HCT116 (cell line): ENCODE measurements at regions not wholly inside any gene's neighbourhood (a gene's known extent, or its start where the extent isn't known, plus 50 kb on each side); places are given as distances from the start of the nearest gene placed in this dataset.

Source experiments
- ATAC-seq: fragments of 200-7000 bp; cut with Tn5 transposase; 2 replicates; pipeline ENCODE4 v1.9.1; 2020; ENCODE audit warnings: mild to moderate bottlenecking, moderate library complexity
- BruUV-seq: library from RNA; stranded (reverse); fragments of 400-500 nt; replicated peaks from 2 replicates; lab custom pipeline; 2021; lab: Mats Ljungman, UMichigan
- CTCF ChIA-PET: fragments of 300-600 bp; sonication (Branson Sonifier 250); formaldehyde crosslinking; loops from one replicate; lab custom pipeline; 2021; ENCODE audit warnings: antibody characterized with exemption; lab: Charles Lee
- POLR2A ChIA-PET: fragments of 300-600, 350-600 bp; sonication (Branson Sonifier 250); formaldehyde crosslinking; loops from one replicate; lab custom pipeline; 2021; ENCODE audit warnings: antibody characterized with exemption; lab: Charles Lee
- RAD21 ChIA-PET, 2 experiments: fragments of 300-600 bp; sonication (Branson Sonifier 250); formaldehyde crosslinking; loops; one replicate each; lab custom pipeline; 2023; ENCODE audit warnings: low total read pairs in 2 of 2; ENCODE audit not compliant: uncharacterized antibody in 2 of 2, unreplicated experiment in 2 of 2, low non-redundant PET in 1 of 2; lab: Charles Lee
- DNase-seq: peaks from one replicate; pipeline ENCODE4 v3.0.0-alpha.2; 2010; ENCODE audit warnings: low read depth, low spot score
- H2AFZ ChIP-seq: fragments of 200-600 bp; shearing (Covaris generic), sonication (generic); 2 replicates; pipeline ENCODE4 v1.6.1; 2017; ENCODE audit warnings: low read depth, mixed run types, mixed read lengths, antibody characterized with exemption, low read length; ENCODE audit not compliant: poor library complexity, severe bottlenecking
- H3K27ac ChIP-seq: 2 replicates; pipeline ENCODE4 v1.5.1; 2012; ENCODE audit warnings: low read depth, low read length
- H3K27me3 ChIP-seq: fragments of 200-600 bp; sonication (generic); 2 replicates; pipeline ENCODE4 v1.6.1; 2016; ENCODE audit warnings: mixed run types, low read length, mixed read lengths; ENCODE audit not compliant: insufficient read depth
- H3K36me3 ChIP-seq, 2 experiments: fragments of 200-500 bp in 1 of 2; fragments of 200-600 bp in 1 of 2; sonication (Bioruptor generic) in 1 of 2; sonication (generic) in 1 of 2; 2 replicates each; pipeline versions ENCODE4 v1.5.1 to v1.6.1; 2014 to 2016; ENCODE audit warnings: low read length in 2 of 2, inconsistent platforms in 1 of 2, mixed read lengths in 1 of 2, mixed run types in 1 of 2; ENCODE audit not compliant: insufficient read depth in 2 of 2, control insufficient read depth in 1 of 2
- H3K4me1 ChIP-seq, 2 experiments: fragments of 200-600 bp in 1 of 2; sonication (generic) in 1 of 2; 2 replicates each; pipeline versions ENCODE4 v1.5.1 to v1.6.1; 2012 to 2017; ENCODE audit warnings: low read length in 2 of 2, inconsistent platforms in 1 of 2, mild to moderate bottlenecking in 1 of 2, mixed read lengths in 1 of 2, mixed run types in 1 of 2, moderate library complexity in 1 of 2; ENCODE audit not compliant: insufficient read depth in 2 of 2, control insufficient read depth in 1 of 2
- H3K4me2 ChIP-seq: fragments of 200-600 bp; sonication (generic); 2 replicates; pipeline ENCODE4 v1.6.1; 2017; ENCODE audit warnings: mixed run types, low read length, mixed read lengths
- H3K4me3 ChIP-seq, 2 experiments: fragments of 200-600 bp in 1 of 2; sonication (generic) in 1 of 2; replicated peaks in 1 of 2; 2 replicates each; pipeline ENCODE4 v1.5.1; 2011 to 2016; ENCODE audit warnings: low read length in 2 of 2, control low read depth in 1 of 2, low read depth in 1 of 2, mild to moderate bottlenecking in 1 of 2, mixed read lengths in 1 of 2, mixed run types in 1 of 2
- H3K79me2 ChIP-seq: fragments of 200-600 bp; sonication (generic); 2 replicates; pipeline ENCODE4 v1.6.1; 2017; ENCODE audit warnings: mild to moderate bottlenecking, mixed run types, low read length, moderate library complexity, mixed read lengths; ENCODE audit not compliant: insufficient read depth
- H3K9ac ChIP-seq: fragments of 200-600 bp; sonication (generic); 2 replicates; pipeline ENCODE4 v1.6.1; 2016; ENCODE audit warnings: low read length, mixed read lengths
- H3K9me2 ChIP-seq: fragments of 200-600 bp; sonication (generic), shearing (Covaris generic); 2 replicates; pipeline ENCODE4 v1.6.1; 2017; ENCODE audit warnings: mixed run types, mild to moderate bottlenecking, moderate library complexity; ENCODE audit not compliant: insufficient read depth
- H3K9me3 ChIP-seq, 2 experiments: fragments of 200-500 bp in 1 of 2; fragments of 200-600 bp in 1 of 2; sonication (Bioruptor generic) in 1 of 2; sonication (generic) in 1 of 2; 2 replicates each; pipeline ENCODE4 v1.6.1; 2014 to 2017; ENCODE audit warnings: low read length in 2 of 2, mixed read lengths in 2 of 2, inconsistent platforms in 1 of 2, low read depth in 1 of 2, mild to moderate bottlenecking in 1 of 2, mixed run types in 1 of 2, moderate library complexity in 1 of 2; ENCODE audit not compliant: control insufficient read depth in 1 of 2, insufficient read depth in 1 of 2
- H4K20me1 ChIP-seq: fragments of 200-600 bp; sonication (generic), shearing (Covaris generic); 2 replicates; pipeline ENCODE4 v1.6.1; 2017; ENCODE audit warnings: mixed run types, mild to moderate bottlenecking, moderate library complexity; ENCODE audit not compliant: insufficient read depth
- ATF3 ChIP-seq: IDR thresholded peaks from 2 replicates; pipeline ENCODE4 v1.6.1; 2012
- CTCF ChIP-seq, 3 experiments: fragments of 200-600 bp in 1 of 3; sonication (generic) in 1 of 3; IDR thresholded peaks in 2 of 3; conservative IDR thresholded peaks in 1 of 3; 2 replicates each; pipeline ENCODE4 v1.5.1; 2012 to 2017; ENCODE audit warnings: low read depth in 2 of 3, low read length in 2 of 3, antibody characterized with exemption in 1 of 3, borderline replicate concordance in 1 of 3, control low read depth in 1 of 3, mild to moderate bottlenecking in 1 of 3, mixed read lengths in 1 of 3, mixed run types in 1 of 3, moderate library complexity in 1 of 3; ENCODE audit not compliant: insufficient read depth in 1 of 3
- ELF1 ChIP-seq: IDR thresholded peaks from 2 replicates; pipeline ENCODE4 v1.6.1; 2012; ENCODE audit warnings: low read depth, borderline replicate concordance
- EZH2 ChIP-seq: fragments of 200-600 bp; sonication (generic); IDR thresholded peaks from 2 replicates; pipeline ENCODE4 v1.6.1; 2017; ENCODE audit warnings: antibody characterized with exemption, mixed run types
- EZH2phosphoT487 ChIP-seq: fragments of 200-600 bp; IDR thresholded peaks from 2 replicates; pipeline ENCODE4 v1.6.1; 2018; ENCODE audit warnings: antibody characterized with exemption, borderline replicate concordance
- FOSL1 ChIP-seq: IDR thresholded peaks from 2 replicates; pipeline ENCODE4 v1.6.1; 2012; ENCODE audit warnings: low read depth
- POLR2A ChIP-seq: IDR thresholded peaks from 2 replicates; pipeline ENCODE4 v1.7.0; 2011; ENCODE audit warnings: borderline replicate concordance; ENCODE audit not compliant: insufficient read depth, insufficient read length; ENCODE audit errors: extremely low read depth
- POLR2AphosphoS5 ChIP-seq: IDR thresholded peaks from 2 replicates; pipeline ENCODE4 v1.6.1; 2011; ENCODE audit warnings: mild to moderate bottlenecking, low read depth, low read length, moderate library complexity
- RAD21 ChIP-seq: IDR thresholded peaks from 2 replicates; pipeline ENCODE4 v1.6.1; 2012; ENCODE audit warnings: low read depth, mild to moderate bottlenecking
- REST ChIP-seq: IDR thresholded peaks from 2 replicates; pipeline ENCODE4 v1.6.1; 2012; ENCODE audit warnings: low read depth
- SIN3A ChIP-seq: IDR thresholded peaks from 2 replicates; pipeline ENCODE4 v1.6.1; 2012; ENCODE audit warnings: low read depth
- SP1 ChIP-seq: IDR thresholded peaks from 2 replicates; pipeline ENCODE4 v1.6.1; 2012; ENCODE audit warnings: low read depth
- SRF ChIP-seq: IDR thresholded peaks from 2 replicates; pipeline ENCODE4 v1.6.1; 2012; ENCODE audit warnings: low read depth
- YY1 ChIP-seq: IDR thresholded peaks from 2 replicates; pipeline ENCODE4 v1.6.1; 2011; ENCODE audit warnings: low read length, low read depth, moderate library complexity, mild to moderate bottlenecking; ENCODE audit not compliant: insufficient replicate concordance; ENCODE audit errors: extremely low read depth
- ZBTB33 ChIP-seq: IDR thresholded peaks from 2 replicates; pipeline ENCODE4 v1.6.1; 2011; ENCODE audit warnings: mild to moderate bottlenecking, low read length, moderate library complexity; ENCODE audit not compliant: insufficient replicate concordance; ENCODE audit errors: extremely low read depth
- ZFX ChIP-seq: fragments of 450-650 bp; IDR thresholded peaks from 2 replicates; pipeline ENCODE4 v1.6.1; 2017
- intact Hi-C: fragments of 100-400 bp; cut with micrococcal nuclease; formaldehyde crosslinking; loops from 2 replicates; pipeline ENCODE4 v1.10.0; 2022

- POLR2A ChIA-PET, result no interaction called here
- Histone ChIP-seq H3K27me3 (no peaks in the 10 kb centered on the region), H3K27ac (no peak overlapping the region), H3K36me3 (no peaks in the 10 kb centered on the region), H4K20me1 (no peaks in the 10 kb centered on the region), H3K9me2 (no peaks in the 10 kb centered on the region), H2AFZ (no peak overlapping the region), H3K9me3 (no peaks in the 10 kb centered on the region), H3K9ac (no peak overlapping the region), H3K79me2 (no peaks in the 10 kb centered on the region), H3K4me3 (no peak overlapping the region), H3K4me1 (no peaks in the 10 kb centered on the region), H3K4me2 (no peak overlapping the region)
- DNase-seq, result no peak
- intact Hi-C loops, result no loop called here
- TF ChIP-seq SIN3A (no peak), ZBTB33 (no peak), FOSL1 (no peak), ATF3 (no peak), CTCF (IDR thresholded peaks at IDR 0.05 in 2 of 3, conservative IDR thresholded peaks at IDR 0.05 in 1 of 3; ENCODE audit: borderline replicate concordance in 1 of 3, insufficient read depth in 1 of 3, low read depth in 2 of 3, low read length in 2 of 3) (no peak), RAD21 (no peak), POLR2A (no peak), ZFX (no peak), EZH2phosphoT487 (no peak), YY1 (no peak), EZH2 (no peak), SRF (no peak), POLR2AphosphoS5 (no peak), ELF1 (no peak), REST (no peak), SP1 (no peak)
- RAD21 ChIA-PET, result no interaction called here
- BruUV-seq, result no TSS peak
- no peak for ATAC-seq
- CTCF ChIA-PET, result no interaction called here
Observed at GRCh38 chrX:8025705-8026104, 98.5 kb upstream of the PNPLA4 start.
